NK-92 treated with Interleukin-12 subunit alpha and Interleukin-12 subunit beta, amount 100 ng/mL, for 24 hours (cell line): ENCODE measurements at regions not wholly inside any gene's neighbourhood (a gene's known extent, or its start where the extent isn't known, plus 50 kb on each side); places are given as distances from the start of the nearest gene placed in this dataset.

Experiments used
- DNase-seq: peaks from one replicate; lab custom pipeline; 2025; lab: John Stamatoyannopoulos, UW

DNA sequence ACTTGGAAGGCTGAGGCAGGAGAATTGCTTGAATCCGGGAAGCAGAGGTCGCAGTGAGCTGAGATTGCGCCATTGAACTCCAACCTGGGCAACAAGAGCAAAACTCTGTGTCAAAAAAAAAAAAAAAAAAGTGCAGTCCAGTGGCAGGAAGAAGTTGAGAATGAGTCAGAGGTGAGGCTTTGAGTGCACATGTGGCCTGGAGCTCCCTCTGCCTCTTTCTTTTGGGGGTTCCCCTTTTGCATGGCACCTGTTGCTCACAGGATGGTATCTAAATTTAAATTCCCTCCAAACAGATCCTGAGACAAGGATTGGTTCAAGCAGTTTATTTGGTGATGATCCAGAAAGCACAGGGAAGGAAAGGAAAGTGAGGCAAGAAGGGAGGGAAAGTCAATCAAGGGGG is 151.4 kb upstream of the STX18 start:
- peak; percentile 43 for DNase-seq

DNA sequence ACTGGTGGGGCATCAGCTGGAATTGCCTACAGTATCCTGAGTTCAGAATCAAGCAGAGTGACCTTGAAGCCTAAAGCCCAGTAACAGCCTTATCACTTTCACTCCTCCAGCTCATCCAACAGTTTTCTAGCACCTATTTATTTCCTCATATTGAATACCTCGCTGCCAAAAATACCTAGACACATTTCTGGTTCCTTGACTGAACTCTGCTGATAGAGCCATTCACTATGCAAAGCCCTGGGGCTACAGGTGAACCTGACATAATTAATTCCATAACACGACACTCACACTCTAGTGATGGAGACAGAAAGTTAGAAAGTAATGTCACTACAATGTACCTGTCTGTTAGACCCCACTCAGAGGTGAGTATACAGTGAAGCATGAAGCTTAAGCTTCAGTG is 149.0 kb upstream of the STX18 start:
- no peak for DNase-seq

DNA sequence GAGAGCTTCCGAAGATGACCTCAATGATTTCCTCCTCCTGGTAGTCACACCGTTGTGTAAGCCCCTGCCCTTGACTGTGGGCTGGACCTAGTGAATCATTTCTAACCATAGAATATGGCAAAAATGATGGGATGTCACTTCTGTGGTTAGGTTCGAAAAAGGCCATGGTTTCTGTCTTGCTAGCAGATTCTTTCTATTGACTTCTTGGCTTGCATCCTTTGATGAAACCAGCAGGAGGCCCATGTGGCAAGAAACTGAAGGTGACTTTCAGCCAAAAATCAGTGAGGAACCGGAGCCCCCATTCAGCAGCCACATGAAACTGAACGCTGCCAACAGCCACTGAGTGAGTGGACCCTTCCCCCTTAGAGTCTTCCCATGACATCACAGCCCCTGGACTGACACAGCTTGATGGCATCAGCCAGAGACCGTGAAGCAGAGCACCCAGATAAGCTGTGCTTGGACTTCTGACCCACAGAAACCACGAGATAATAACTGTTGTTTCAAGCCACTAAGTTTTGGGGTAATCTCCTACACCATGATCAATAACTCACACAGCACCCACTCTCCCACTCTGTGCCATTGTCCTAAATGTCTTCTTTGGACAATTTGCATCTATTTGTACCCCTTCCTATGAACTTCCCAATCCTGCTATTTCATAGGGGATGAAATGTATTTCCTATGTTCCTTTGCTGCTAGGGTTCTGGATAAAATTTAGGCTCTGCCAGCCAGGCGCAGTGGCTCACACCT is 148.0 kb upstream of the STX18 start:
- DNase-seq = peak; percentile 44

DNA sequence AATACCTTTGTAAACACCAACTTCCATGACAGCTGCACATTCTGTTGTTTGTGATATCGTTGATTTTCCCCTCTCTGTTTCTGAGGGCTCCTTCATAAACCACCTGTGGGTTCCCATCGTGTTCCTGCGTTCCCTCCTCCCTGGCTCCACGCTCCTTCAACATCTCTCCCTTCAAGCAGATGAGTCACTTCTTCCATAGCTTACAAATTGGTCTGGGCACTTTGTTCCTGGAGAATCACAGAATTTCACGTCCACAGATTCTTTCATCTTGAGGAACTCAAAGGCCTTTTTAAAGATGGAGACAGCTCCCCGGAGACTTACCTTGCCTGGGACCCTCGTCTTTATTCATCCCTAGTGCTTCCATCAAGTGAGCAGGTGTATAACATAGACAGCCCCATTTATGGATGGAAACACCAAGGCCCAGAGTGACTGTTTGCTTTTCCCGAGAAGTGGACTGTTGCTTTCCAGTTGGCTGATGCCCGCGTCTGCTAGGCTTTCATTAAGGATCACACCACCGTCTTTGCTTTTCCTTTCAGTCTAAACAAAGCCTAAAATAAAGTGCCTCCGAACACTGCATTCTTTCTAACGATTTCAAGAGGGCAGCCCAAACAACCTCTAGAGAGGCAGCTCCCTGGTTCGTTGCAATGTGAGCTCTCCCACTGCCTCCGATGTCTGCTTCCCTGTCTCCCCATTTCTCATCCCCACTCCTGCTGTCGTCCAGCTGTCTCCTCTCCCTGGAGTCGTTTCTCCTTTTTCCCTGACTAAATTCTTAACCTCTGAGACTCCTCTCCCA is 146.3 kb upstream of the STX18 start:
- no peak for DNase-seq

DNA sequence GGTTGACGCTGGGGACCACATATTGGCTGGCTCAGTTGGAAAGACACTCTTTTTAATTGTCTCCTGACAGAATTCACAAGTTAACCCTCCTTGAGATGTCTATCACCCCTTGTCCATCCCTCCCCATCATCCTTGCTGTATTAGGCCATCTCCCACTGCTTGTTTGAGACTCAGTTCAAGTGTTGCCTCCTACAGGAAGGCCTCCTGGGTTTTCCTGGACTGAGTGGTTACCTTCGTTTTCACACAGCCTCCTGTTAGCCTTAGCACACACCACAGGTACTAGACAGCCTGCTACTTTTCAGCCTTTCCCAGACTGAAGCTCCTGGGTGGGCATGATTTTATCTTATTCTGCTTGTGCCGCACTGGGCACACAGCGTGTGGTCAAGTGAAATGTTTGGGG is 145.3 kb upstream of the STX18 start:
- no peak for DNase-seq

DNA sequence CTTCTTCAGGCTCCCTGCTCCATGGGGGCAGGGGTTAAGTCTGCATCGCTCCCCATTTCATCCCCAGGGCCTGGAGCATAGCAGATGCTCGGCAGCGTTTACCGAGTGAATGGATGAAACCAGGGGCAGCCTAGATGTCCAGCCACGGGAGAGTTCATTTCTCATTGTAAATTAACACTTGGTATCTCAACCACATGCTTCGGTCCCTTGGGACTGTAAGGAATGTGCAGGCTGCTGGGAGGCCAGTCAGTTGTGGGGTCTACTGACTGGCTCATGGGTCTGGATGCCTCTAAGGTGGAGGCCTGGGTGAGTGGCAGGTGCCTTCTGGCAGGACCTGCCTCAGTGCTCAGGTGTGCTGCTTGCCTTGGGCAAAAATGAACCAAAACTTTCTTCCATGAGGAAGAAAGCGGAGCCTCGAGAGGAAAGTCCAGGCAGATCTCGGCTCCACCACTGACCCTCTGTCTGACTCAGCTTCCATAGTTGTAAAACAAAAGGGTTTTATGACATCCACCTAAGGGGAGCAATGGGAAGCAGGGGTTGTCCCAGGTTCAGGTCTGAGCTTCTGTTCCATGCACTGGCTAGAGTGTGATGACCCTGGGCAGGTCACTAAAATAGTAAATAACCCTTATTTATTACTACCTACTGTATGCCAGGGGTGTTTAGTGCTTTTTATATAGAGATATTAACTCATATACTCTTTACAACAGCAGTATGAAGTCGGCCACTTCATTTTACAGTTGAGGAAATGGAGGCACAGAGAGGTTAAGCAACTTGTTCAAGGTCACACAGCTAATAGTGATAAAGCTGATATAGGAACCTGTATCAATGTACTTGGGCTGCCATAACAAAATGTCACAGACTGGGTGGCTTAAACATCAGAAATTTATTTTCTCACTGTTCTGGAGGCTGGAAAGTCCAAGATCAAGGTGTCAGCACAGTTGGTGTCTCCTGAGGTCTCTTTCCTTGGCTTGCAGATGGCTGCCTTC is 144.3 kb upstream of the STX18 start:
- no peak for DNase-seq

DNA sequence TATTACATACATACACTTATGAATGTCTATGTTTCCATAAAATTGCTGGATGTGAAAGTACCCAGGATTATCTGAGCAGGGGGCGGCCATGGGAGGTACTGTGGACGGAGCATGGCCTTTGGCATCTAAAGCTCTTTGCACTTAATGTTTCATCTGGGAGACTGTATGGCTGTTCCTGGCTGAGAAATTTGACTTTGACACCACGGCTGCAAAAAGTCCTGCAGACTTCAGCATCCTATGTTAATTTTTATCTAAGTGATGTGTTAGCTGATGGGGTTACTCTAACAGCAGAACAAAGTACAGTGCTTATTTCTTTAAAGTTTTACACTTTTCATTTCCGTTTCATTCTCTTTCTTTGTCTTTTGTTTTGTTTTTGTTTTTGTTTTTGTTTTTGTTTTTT is 139.8 kb upstream of the STX18 start:
- DNase-seq = no peak

DNA sequence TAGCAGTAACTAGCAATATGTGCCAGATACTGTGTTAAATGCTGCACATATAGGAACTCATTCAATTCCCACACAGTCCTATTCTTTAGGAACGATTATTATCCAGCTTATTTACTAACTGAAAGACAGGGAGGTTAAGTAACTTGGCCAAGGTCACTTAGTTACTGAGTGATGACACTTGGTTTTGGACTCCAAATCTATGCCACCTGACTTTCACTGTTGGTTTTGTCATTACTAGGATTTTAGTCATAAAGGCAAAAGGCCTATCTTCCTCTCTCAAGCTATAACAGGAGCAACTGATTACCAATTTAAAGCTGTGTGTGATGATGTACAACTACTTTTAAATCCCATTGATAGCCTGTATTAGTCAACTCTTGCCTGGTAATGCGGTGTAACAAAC is 138.9 kb upstream of the STX18 start:
- DNase-seq = no peak

DNA sequence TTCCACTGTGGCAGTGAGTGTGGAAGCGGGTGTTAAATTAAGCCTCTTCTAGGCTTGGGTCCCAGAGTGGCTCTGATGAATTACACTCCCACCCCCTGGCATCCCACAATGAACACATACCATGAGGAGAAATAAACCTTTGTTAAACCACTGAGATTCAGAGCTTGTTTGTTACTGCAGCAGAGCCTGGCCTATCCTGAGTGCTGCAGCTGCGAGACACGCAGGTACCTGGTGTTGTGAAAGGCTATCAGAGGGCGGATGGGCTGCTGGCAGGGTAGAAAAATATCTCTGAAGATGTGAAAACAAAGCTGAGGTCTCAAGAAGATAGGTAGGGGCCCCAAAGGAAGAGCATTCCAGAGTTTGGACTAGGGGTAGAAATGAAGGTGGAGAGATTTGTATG is 138.4 kb upstream of the STX18 start:
- DNase-seq = no peak

DNA sequence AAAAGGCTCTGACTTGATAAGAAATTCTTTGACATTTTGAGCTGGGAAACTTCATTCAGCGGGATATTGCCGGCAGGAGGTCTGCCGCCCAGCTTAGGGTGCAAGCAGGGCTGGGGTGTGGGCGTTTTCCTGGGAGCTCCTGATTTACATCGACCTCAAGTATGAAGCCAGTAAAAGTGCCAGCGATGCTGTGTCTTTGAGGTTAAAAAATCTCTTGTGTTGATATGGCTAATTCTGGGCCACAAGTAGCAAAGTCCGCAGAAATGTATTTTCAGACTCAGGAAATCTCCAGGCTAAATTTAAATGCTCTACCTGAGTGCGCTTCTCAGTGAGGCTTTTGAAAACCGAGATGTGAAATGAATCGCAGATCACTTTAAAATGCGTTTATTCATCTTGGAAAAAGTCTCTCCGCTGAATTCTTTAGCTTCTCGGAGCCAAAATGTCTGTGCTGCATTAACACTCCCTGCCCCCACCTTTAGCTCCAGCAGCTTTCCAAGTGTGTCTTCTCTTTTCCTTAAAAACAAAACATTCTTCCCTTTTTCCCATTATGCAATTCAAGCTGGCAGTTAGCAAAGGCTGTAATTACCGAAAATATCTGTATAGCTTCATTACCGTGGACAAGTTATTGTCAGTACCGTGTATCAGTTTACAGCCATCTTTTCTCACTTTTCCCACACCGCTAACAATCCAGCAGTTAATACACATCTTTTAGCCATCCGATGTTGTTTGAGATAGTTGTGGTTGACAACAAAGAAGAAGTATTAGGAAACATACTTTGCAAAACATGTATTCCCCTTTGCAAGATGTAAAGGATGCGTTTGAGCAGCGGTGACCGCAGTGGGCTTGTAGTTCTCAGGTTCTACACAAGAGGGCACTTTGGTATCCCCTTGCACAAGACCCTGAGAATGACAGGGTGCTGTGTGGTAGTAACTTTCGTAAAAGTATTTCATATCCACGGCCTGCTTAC is 136.0 kb upstream of the STX18 start:
- no peak for DNase-seq

DNA sequence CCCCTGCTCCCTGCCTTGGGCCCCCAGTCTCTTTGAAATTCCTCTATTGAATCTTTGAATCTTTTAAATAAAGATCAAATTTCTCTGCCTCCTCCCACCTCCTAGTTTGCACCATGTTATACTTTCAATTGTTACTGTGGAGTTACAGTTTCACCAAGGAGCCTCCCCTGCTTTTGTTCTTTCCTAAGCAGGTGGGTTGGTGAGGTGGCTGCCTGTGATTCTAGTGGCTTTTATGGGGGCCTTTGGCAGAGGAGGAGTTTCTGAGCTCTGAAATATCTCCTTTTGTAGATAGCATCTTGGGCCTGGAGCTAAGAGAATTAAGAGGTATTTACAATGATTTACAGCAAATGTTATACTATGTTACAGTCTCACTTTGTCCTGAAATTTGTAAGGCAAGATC is 133.8 kb upstream of the STX18 start:
- no peak for DNase-seq

DNA sequence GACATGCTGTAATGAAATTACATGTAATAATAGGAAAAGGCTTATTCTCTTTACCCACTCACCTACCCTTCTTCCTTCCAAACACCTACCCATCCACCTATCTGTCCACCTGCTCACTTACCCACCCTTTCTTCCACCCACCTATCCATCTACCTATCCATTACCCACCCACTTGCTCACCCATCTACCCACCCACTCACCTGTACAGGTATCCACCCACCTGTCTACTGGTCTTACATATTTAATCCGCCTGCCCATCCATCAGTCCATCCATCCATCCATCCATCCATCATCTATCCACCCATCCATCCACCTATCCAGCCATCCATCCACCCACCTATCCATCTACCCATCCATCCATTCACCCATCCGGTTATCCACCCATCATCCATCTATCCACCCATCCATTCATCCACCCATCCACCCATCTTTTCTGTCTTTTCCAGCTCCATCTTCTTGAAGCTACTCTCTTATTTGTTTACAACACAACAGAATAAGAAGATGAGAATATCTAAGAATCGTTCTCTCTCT is 133.3 kb upstream of the STX18 start:
- DNase-seq = no peak

DNA sequence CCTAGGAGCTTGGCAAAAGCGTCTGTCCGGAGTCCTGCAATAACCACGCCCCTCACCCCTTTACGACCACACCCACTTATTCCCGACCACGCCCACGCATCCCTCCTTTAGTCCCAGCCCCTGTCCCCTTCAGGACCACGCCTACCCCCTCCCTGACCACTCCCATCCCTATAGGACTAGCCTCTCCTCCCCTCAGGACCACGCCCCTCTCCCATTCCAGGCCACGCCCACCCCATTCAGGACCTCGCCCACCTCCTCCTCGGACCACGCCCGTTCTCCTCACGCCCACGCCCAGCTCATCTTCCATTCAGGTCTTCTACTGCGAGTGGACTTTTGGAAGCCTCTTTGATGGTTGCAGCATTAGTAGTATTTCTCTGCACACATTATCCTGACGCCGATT is 131.2 kb upstream of the STX18 start:
- no peak for DNase-seq

DNA sequence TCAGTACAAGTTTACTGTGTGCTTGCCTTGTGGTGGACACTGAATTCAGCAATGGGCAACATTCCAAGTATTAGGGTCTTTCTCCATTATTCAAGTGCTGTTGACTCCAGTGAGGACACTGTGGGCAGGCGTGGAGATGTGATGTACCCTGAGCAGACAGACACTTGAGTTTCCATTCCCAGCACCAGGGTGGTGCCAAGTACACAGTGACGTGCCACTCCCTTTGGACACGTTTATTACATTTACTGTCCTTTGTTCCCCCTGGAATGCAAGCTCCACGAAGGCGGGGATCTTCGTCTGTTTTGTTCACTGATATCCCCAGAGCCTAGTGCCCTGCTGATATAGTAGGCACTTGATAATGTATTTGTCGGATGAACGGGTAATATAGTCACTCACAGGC is 130.6 kb upstream of the STX18 start:
- no peak for DNase-seq

DNA sequence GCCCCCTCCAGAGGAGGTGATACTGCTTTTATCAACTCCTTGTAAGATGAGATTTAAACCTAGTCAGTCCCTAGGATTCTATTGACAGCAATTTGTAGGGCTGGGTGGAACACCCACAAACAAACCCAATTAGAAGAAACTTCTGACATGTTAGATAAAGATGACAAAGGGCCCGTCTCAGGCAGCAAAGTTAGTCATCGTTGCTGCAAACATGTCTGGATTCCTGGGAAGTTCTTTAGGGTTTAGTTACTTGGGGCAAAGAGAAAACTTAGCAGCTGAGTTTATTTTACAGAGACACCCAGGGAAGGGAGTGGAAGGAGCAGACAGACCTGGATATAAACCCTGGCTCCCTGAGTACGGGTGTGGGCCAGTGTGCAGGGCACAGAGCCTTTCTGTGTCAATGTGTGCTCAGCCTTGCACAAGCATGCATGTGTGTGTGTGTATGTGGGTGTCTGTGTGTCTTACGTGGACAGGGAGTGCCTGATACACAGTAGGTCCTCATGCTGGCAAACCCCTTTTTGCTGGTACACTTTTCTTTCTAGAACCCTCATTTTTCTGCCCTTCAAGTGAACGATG is 130.0 kb upstream of the STX18 start:
- no peak for DNase-seq

DNA sequence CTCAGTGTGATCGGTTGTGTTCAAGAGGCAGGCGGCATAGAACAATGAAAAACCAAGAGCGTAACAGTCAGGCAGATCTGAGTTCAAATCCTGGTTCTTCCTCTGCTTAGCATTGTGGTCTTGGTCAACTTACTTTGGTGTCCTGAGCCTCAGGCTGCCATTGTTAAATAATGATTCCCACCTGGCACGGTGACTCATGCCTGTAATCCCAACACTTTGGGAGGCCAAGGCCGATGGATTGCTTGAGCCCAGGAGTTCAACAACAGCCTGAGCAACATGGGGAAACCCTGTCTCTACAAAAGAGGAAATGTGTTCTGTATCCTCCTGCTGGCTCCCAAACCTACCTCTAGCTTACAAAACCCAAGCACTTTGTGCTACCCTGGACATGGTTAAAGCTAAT is 129.0 kb upstream of the STX18 start:
- no peak for DNase-seq

DNA sequence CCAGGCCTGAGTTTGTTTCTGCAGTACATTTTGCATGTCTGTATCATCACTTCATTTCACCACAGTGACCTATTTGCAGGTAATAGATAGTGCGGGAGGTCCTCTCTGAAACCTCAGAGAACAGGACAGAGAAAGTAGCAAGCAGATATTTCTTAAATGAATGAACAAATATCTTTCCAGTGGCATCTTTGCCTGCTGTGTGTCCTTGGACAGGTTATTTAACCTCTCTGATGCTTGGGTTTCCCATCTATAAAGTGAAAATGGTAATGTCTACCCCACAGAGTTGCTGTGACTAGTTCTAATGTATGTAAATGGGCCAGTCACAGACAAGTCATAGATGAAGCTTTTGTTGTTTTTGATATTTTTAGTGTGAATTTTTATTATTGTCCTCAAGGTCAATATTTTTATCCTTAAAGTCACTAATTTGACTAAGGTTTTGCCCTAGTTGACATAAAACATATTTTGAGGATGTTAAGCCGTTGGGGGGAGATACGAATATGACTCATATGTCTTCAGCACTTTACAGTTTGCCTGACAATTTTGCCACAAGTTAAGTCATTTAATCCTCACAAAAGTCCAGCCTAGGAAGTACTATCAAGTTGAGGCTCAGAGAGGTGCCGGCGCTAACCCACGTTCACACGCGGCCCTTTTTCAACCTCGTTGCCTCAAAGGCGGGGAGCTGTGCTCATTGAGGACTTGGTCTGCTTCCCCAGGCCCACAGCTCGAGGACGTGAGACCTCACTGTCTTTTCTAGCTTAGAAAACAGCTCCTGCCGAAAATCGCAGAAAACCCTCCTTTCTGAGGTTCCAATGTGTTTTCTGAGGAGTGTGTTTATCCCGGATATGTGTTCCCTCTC is 126.7 kb upstream of the STX18 start:
- no peak for DNase-seq

DNA sequence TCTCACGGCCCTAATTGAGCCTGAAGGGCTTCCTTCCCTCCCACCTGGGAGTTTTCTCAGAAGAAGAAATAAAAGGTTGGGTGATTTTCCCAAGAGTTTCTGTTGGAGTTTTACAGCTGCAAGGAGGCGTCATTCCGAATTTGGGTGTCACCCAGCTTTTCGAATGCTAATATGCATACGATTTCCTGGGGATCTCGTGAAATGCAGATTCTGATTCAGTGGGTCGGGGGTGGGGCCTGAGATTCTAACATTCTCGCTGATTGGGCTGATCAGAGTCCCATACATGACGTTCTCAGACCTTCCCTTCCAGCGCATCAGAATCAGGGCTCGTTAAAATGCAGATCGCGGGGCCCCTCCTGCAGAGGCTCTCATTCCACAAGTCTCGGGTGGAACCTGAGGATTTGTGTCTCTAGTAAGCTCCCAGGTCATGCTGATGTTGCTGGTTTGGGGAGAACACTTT is 125.8 kb upstream of the STX18 start:
- no peak for DNase-seq
